ENCODE measurements at regions not wholly inside any gene's neighbourhood (a gene's known extent, or its start where the extent isn't known, plus 50 kb on each side); places are given as distances from the start of the nearest gene placed in this dataset.

DNA sequence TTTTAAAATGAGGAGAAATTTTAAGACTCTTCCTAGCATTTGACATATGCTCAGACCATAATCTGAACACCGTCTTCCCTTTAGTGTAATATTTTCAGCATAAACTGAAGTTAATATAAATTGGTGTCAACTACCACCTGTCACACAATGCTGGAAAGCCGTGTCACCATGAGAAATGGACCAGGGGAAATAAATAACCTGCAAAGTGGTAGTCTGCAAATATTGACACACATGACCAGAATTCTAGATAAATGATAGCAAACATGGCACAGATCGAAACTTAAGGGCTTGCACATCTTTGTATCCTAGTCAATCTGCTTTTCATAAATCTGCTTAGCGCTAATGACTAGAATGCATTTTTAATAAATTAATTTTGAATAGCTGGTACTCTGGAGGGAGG is 191.9 kb downstream of the CD83 start:
- no peak overlapping the region for H3K9ac ChIP-seq (ENCODE audit: extremely low read depth, insufficient read length, low read length)
- no peak overlapping the region for H2AK5ac ChIP-seq (ENCODE audit: insufficient read length, low read length)
- no peak overlapping the region for H3K23ac ChIP-seq (ENCODE audit: insufficient read length, low read depth, low read length)
- H3K56ac ChIP-seq (ENCODE audit: insufficient read length, low read depth, low read length), result no peak overlapping the region
- H3T11ph ChIP-seq (ENCODE audit: low read length), result no peak overlapping the region
- DNase-seq, result no peak
- no peak overlapping the region for H3K4ac ChIP-seq (ENCODE audit: low read depth, low read length)
- Mint-ChIP-seq H3K36me3 (ENCODE audit: insufficient read depth in 1 of 3, low read depth in 3 of 3) (no peaks in the 10 kb centered on the region; a peak in 2 of 7 replicates), H3K4me1 (peaks cover 9 to 40% of the 10 kb centered on the region in 2 experiments), H3K9me3 (no peaks in the 10 kb centered on the region), H3K27ac (no peak overlapping the region), H3K4me3 (no peak overlapping the region), H3K27me3 (ENCODE audit: low read depth) (no peaks in the 10 kb centered on the region)
- no peak overlapping the region for H4K5ac ChIP-seq (ENCODE audit: insufficient read length, low read depth, low read length)
- no peak overlapping the region for H2AFZ ChIP-seq (ENCODE audit: low read length)
- no peak overlapping the region for H3K27ac ChIP-seq (ENCODE audit: insufficient read length, low read depth, low read length)
- H2BK12ac ChIP-seq (ENCODE audit: insufficient read length, low read depth, low read length), result no peak overlapping the region
- H3K79me2 ChIP-seq (ENCODE audit: insufficient read depth, low read length), result no peaks in the 10 kb centered on the region
- no peaks in the 10 kb centered on the region for H3K9me3 ChIP-seq (ENCODE audit: control insufficient read depth, low read depth, low read length)
- H3K4me2 ChIP-seq (ENCODE audit: insufficient read depth, insufficient read length, low read length), result no peak overlapping the region
- H2BK120ac ChIP-seq (ENCODE audit: low read depth, low read length, poor library complexity, severe bottlenecking), result no peak overlapping the region
- H3K23me2 ChIP-seq (ENCODE audit: insufficient read length, low read depth, low read length, poor library complexity, severe bottlenecking), result no peaks in the 10 kb centered on the region
- no peak overlapping the region for H2BK15ac ChIP-seq (ENCODE audit: low read depth, low read length)
- TF ChIP-seq, protein P1, sequence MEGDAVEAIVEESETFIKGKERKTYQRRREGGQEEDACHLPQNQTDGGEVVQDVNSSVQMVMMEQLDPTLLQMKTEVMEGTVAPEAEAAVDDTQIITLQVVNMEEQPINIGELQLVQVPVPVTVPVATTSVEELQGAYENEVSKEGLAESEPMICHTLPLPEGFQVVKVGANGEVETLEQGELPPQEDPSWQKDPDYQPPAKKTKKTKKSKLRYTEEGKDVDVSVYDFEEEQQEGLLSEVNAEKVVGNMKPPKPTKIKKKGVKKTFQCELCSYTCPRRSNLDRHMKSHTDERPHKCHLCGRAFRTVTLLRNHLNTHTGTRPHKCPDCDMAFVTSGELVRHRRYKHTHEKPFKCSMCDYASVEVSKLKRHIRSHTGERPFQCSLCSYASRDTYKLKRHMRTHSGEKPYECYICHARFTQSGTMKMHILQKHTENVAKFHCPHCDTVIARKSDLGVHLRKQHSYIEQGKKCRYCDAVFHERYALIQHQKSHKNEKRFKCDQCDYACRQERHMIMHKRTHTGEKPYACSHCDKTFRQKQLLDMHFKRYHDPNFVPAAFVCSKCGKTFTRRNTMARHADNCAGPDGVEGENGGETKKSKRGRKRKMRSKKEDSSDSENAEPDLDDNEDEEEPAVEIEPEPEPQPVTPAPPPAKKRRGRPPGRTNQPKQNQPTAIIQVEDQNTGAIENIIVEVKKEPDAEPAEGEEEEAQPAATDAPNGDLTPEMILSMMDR (conservative IDR thresholded peaks at IDR 0.05), result no peak
- no peaks in the 10 kb centered on the region for H4K20me1 ChIP-seq (ENCODE audit: control insufficient read depth, insufficient read depth, insufficient read length)
- peaks cover 3% of the 10 kb centered on the region; the same call in 1 of the 2 replicates for H3K4me1 ChIP-seq (ENCODE audit: insufficient read depth, low read length)
- no peak overlapping the region for H2BK5ac ChIP-seq (ENCODE audit: insufficient read length, low read length)
- no peak overlapping the region for H3K14ac ChIP-seq (ENCODE audit: insufficient read depth, low read length)
- H4K91ac ChIP-seq (ENCODE audit: insufficient read length, low read depth, low read length), result no peak overlapping the region
- WGBS (ENCODE audit: extremely low coverage, insufficient read length, low lambda C conversion rate), result no CpG with 5 or more reads among the region's 4 CpGs
- no peaks in the 10 kb centered on the region for H3K79me1 ChIP-seq (ENCODE audit: insufficient read depth, low read depth, low read length, poor library complexity, severe bottlenecking)
- no peak overlapping the region for H2BK20ac ChIP-seq (ENCODE audit: low read depth, low read length, poor library complexity, severe bottlenecking)
- H4K8ac ChIP-seq (replicated peaks; ENCODE audit: insufficient read length, low read depth, low read length), result no peak overlapping the region
- no peaks in the 10 kb centered on the region for H3K27me3 ChIP-seq (ENCODE audit: insufficient read depth, low read length)
- no peak overlapping the region for H3K18ac ChIP-seq (ENCODE audit: insufficient read length, low read depth, low read length)
